Ascending aorta (tissue), 2 donors: ENCODE measurements at regions not wholly inside any gene's neighbourhood (a gene's known extent, or its start where the extent isn't known, plus 50 kb on each side); places are given as distances from the start of the nearest gene placed in this dataset.

Experiments
- DNase-seq, 2 donors: peaks; one replicate each; pipeline ENCODE4 v3.0.0-alpha.2; 2019; ENCODE audit warnings: low spot score in 2 of 2
- H3K27ac ChIP-seq, 2 donors: fragments of 200-600 bp; sonication (generic); one replicate each; pipeline ENCODE4 v1.5.1; 2016 to 2017; ENCODE audit warnings: mild to moderate bottlenecking in 1 of 2
- H3K27me3 ChIP-seq: fragments of 200-600 bp; sonication (generic); one replicate; pipeline ENCODE4 v1.5.1; 2017
- H3K36me3 ChIP-seq, 2 donors: fragments of 200-600 bp; sonication (generic); one replicate each; pipeline ENCODE4 v1.5.1; 2016
- H3K4me1 ChIP-seq, 2 donors: fragments of 200-600 bp; sonication (generic); one replicate each; pipeline ENCODE4 v1.5.1; 2016 to 2017; ENCODE audit warnings: mild to moderate bottlenecking in 1 of 2
- H3K4me3 ChIP-seq, 2 donors: fragments of 200-600 bp; sonication (generic); one replicate each; pipeline ENCODE4 v1.5.1; 2016 to 2017; ENCODE audit warnings: mild to moderate bottlenecking in 1 of 2
- H3K9me3 ChIP-seq, 2 donors: fragments of 200-600 bp; sonication (generic); one replicate each; pipeline ENCODE4 v1.5.1; 2016
- intact Hi-C: fragments of 100-400 bp; cut with DNase I; formaldehyde crosslinking; loops from one replicate; pipeline ENCODE4 v1.15.1; 2023
- TF ChIP-seq, protein P1 (sequence below), 3 experiments: fragments of 200-600 bp in 2 of 3; fragments of 450-650 bp in 1 of 3; sonication (generic) in 2 of 3; IDR thresholded peaks; one replicate each; pipeline ENCODE4 v1.5.1; 2016 to 2019; ENCODE audit warnings: antibody characterized with exemption in 3 of 3, mild to moderate bottlenecking in 1 of 3, moderate library complexity in 1 of 3

DNA sequence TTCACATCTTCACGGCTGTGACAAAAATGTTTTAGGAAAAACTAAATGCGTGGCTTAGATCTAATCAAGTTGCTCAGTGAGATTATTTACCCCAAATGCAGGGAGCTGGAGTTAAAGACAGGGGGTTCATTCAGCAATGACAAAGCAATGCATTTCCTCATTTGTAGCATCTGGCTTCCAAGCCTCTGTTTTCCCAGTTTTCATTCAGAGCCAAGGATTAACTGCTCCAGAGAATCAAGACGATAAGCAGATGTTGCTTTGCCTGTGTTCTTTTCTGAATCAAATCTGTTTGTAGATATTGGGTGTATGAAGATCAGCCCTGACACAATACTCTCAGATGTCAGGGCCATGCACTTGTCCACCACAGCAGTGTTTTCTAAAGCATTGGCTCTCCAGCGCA is 147.4 kb upstream of the SIX2 start:
- Histone ChIP-seq H3K27me3 (no peaks in the 10 kb centered on the region), H3K9me3 (no peaks in the 10 kb centered on the region), H3K36me3 (no peaks in the 10 kb centered on the region), H3K4me1 (no peaks in the 10 kb centered on the region), H3K4me3 (no peak overlapping the region), H3K27ac (no peak overlapping the region)
- TF ChIP-seq, protein P1, sequence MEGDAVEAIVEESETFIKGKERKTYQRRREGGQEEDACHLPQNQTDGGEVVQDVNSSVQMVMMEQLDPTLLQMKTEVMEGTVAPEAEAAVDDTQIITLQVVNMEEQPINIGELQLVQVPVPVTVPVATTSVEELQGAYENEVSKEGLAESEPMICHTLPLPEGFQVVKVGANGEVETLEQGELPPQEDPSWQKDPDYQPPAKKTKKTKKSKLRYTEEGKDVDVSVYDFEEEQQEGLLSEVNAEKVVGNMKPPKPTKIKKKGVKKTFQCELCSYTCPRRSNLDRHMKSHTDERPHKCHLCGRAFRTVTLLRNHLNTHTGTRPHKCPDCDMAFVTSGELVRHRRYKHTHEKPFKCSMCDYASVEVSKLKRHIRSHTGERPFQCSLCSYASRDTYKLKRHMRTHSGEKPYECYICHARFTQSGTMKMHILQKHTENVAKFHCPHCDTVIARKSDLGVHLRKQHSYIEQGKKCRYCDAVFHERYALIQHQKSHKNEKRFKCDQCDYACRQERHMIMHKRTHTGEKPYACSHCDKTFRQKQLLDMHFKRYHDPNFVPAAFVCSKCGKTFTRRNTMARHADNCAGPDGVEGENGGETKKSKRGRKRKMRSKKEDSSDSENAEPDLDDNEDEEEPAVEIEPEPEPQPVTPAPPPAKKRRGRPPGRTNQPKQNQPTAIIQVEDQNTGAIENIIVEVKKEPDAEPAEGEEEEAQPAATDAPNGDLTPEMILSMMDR (IDR thresholded peaks at IDR 0.05): no peak
- intact Hi-C loops: no loop called here
- no peak for DNase-seq

DNA sequence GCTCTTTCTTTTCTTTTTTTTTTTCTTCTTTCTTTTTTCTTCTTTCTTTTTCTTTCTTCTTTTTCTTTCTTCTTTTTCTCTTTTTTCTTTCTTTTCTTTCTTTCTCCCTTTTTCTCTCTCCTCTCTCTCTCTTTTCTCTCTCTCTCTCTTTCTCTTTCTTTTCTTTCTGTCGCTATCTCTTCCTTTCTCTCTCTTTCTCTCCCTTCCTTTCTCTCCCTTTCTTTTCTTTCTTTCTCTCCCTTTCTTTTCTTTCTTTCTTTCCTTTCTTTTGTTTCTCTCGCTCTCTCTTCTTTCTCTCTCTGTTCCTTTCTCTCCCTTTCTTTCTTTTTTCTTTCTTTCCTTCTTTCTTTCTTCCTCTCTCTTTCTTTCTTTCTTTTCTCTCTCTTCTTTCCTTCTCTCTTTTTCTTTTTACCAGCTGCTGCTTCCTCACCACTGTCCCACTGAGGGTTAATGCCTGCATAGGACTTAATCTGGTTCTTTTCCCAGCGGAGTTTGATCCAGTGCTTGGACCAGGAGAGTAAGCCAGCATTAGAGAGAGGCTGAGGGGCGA is 145.4 kb upstream of the SIX2 start:
- no peak overlapping the region for H3K4me3 ChIP-seq
- H3K9me3 ChIP-seq: peaks cover 9% of the 10 kb centered on the region in 2 donors
- no peaks in the 10 kb centered on the region for H3K36me3 ChIP-seq
- DNase-seq: no peak
- no peaks in the 10 kb centered on the region for H3K27me3 ChIP-seq
- no peaks in the 10 kb centered on the region for H3K4me1 ChIP-seq
- intact Hi-C loops: no loop called here
- TF ChIP-seq, protein P1 (IDR thresholded peaks at IDR 0.05): no peak
- H3K27ac ChIP-seq: no peak overlapping the region

DNA sequence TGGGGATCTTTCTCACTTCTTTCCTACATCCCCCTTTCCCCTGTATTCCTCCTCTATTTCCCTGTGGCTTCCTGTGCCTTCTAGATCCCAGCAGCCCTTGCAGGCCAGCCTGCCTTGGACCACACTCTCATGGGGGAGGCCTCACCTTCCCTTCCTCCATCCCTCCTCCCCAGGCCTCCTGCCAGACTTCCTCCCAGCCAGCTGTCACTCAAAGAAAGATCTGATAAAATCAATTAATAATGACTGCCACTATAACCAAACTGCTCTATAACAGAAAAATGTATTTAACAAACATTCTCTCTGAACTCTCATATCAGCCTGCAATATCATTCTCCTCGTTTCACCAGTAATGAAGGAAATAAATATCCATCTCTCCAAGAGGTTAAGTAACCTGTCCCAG is 144.9 kb upstream of the SIX2 start:
- intact Hi-C loops: no loop called here
- TF ChIP-seq, protein P1 (IDR thresholded peaks at IDR 0.05): no peak

DNA sequence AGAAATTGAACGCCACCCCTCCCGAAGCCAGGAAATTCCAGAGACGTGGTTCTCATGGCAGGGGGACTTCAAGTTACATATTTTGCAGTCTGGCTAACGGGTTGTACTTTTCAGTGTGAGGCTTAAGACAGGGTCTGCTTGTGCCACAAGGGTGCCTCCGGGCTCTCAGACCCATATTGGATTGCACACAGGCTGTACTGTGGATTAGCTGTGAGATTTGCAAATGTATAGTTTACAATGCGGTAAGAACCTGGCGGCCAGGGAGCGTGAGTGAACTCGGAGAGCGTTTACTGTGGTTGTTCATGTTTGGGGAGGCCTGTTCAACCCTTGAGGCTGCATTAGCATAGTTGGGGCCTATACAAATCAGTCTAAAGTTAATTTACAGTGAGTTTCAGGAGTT is 143.9 kb upstream of the SIX2 start:
- no peaks in the 10 kb centered on the region for H3K27me3 ChIP-seq
- H3K36me3 ChIP-seq: no peaks in the 10 kb centered on the region
- no peak overlapping the region for H3K4me3 ChIP-seq
- H3K4me1 ChIP-seq: no peaks in the 10 kb centered on the region
- intact Hi-C loops: no loop called here
- peaks cover 9% of the 10 kb centered on the region in 2 donors for H3K9me3 ChIP-seq
- no peak for DNase-seq
- no peak overlapping the region for H3K27ac ChIP-seq
- TF ChIP-seq, protein P1 (IDR thresholded peaks at IDR 0.05): no peak

More for the DNA sequence above, 144.9 kb upstream of the SIX2 start:
- DNase-seq: no peak
- no peaks in the 10 kb centered on the region for H3K4me1 ChIP-seq
- no peaks in the 10 kb centered on the region for H3K36me3 ChIP-seq
- H3K9me3 ChIP-seq: peaks cover 9% of the 10 kb centered on the region in 2 donors
- H3K27ac ChIP-seq: no peak overlapping the region
- no peaks in the 10 kb centered on the region for H3K27me3 ChIP-seq
- H3K4me3 ChIP-seq: no peak overlapping the region

DNA sequence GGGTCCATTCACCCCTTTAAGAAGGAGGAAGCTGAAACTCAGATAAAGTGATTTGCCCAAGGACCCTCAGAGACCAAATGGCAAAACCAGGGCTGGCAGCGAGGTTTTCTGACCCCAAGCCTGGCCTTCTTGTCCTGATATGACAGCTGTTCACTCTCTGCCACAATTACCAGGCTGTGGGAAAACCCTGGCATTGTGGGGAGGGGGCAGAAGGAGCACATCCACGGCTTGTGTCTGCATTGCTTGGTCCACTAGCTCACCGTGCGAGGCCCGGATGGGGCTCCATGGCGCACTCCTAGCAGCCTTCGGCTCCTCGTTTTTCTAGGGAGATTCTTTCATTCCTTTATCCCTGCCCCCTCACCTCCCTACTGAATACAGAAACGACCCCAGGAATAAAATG is 143.4 kb upstream of the SIX2 start:
- Histone ChIP-seq H3K4me3 (no peak overlapping the region), H3K36me3 (no peaks in the 10 kb centered on the region), H3K27ac (no peak overlapping the region), H3K4me1 (no peaks in the 10 kb centered on the region), H3K9me3 (peaks cover 9% of the 10 kb centered on the region in 2 donors), H3K27me3 (no peaks in the 10 kb centered on the region)
- no peak for DNase-seq
- TF ChIP-seq, protein P1 (IDR thresholded peaks at IDR 0.05): no peak
- intact Hi-C loops: no loop called here
